ENCODE measurements at regions not wholly inside any gene's neighbourhood (a gene's known extent, or its start where the extent isn't known, plus 50 kb on each side); places are given as distances from the start of the nearest gene placed in this dataset.
"Not testable (repeated sequence)": the region's sequence is repeated elsewhere in the genome, so short reads cannot be mapped to it uniquely, and the experiment has no call there.

- DNase-seq (ENCODE audit: low read depth in 2 of 2, low spot score in 1 of 2), result no peak
Measured at GRCh38 chr1:218904416-218904815, 269.3 kb upstream of the LYPLAL1 start.

- no peak for DNase-seq (ENCODE audit: low read depth in 2 of 2, low spot score in 1 of 2)
Measured at GRCh38 chr1:218916720-218917119, 257.0 kb upstream of the LYPLAL1 start.

- DNase-seq (ENCODE audit: low read depth in 2 of 2, low spot score in 1 of 2), result no peak
Measured at GRCh38 chr1:218917656-218918055, 256.0 kb upstream of the LYPLAL1 start.

- DNase-seq (ENCODE audit: low read depth in 2 of 2, low spot score in 1 of 2), result no peak
Measured at GRCh38 chr1:218925777-218926176, 247.9 kb upstream of the LYPLAL1 start.

GRCh38 chr1:218926631-218927030, 247.0 kb upstream of the LYPLAL1 start:
- no peak for DNase-seq (ENCODE audit: low read depth in 2 of 2, low spot score in 1 of 2)

- DNase-seq (ENCODE audit: low read depth in 2 of 2, low spot score in 1 of 2), result no peak
Measured at GRCh38 chr1:218930000-218930399, 243.7 kb upstream of the LYPLAL1 start.

GRCh38 chr1:218930472-218931241, 243.0 kb upstream of the LYPLAL1 start:
- DNase-seq (ENCODE audit: low read depth in 2 of 2, low spot score in 1 of 2), result no peak

- DNase-seq (ENCODE audit: low read depth in 2 of 2, low spot score in 1 of 2), result no peak
Measured at GRCh38 chr1:218931324-218931723, 242.4 kb upstream of the LYPLAL1 start.

- no peak for DNase-seq (ENCODE audit: low read depth in 2 of 2, low spot score in 1 of 2)
Measured at GRCh38 chr1:218933513-218933912, 240.2 kb upstream of the LYPLAL1 start.

- not testable (repeated sequence) for DNase-seq (ENCODE audit: low read depth in 2 of 2, low spot score in 1 of 2)
Measured at GRCh38 chr1:218935408-218935807, 238.3 kb upstream of the LYPLAL1 start.

GRCh38 chr1:218938259-218938658, 235.4 kb upstream of the LYPLAL1 start:
- no peak for DNase-seq (ENCODE audit: low read depth in 2 of 2, low spot score in 1 of 2)

GRCh38 chr1:218939095-218939494, 234.6 kb upstream of the LYPLAL1 start:
- DNase-seq (ENCODE audit: low read depth in 2 of 2, low spot score in 1 of 2), result no peak

- DNase-seq (ENCODE audit: low read depth in 2 of 2, low spot score in 1 of 2), result no peak
Measured at GRCh38 chr1:218942431-218942830, 231.2 kb upstream of the LYPLAL1 start.

- no peak for DNase-seq (ENCODE audit: low read depth in 2 of 2, low spot score in 1 of 2)
Measured at GRCh38 chr1:218943371-218943770, 230.3 kb upstream of the LYPLAL1 start.

- DNase-seq (ENCODE audit: low read depth in 2 of 2, low spot score in 1 of 2), result no peak
Measured at GRCh38 chr1:218945050-218945449, 228.6 kb upstream of the LYPLAL1 start.

- DNase-seq (ENCODE audit: low read depth in 2 of 2, low spot score in 1 of 2), result no peak
Measured at GRCh38 chr1:218946147-218946546, 227.5 kb upstream of the LYPLAL1 start.

GRCh38 chr1:218948446-218948845, 225.2 kb upstream of the LYPLAL1 start:
- DNase-seq (ENCODE audit: low read depth in 2 of 2, low spot score in 1 of 2), result no peak

- DNase-seq (ENCODE audit: low read depth in 2 of 2, low spot score in 1 of 2), result no peak
Measured at GRCh38 chr1:218953386-218953785, 220.3 kb upstream of the LYPLAL1 start.

GRCh38 chr1:218957971-218958370, 215.7 kb upstream of the LYPLAL1 start:
- DNase-seq (ENCODE audit: low read depth in 2 of 2, low spot score in 1 of 2), result no peak

GRCh38 chr1:218959784-218960183, 213.9 kb upstream of the LYPLAL1 start:
- DNase-seq (ENCODE audit: low read depth in 2 of 2, low spot score in 1 of 2), result no peak

GRCh38 chr1:218964471-218965185, 209.1 kb upstream of the LYPLAL1 start:
- DNase-seq (ENCODE audit: low read depth in 2 of 2, low spot score in 1 of 2), result no peak

- no peak for DNase-seq (ENCODE audit: low read depth in 2 of 2, low spot score in 1 of 2)
Measured at GRCh38 chr1:218965821-218966220, 207.9 kb upstream of the LYPLAL1 start.

GRCh38 chr1:218967254-218967653, 206.4 kb upstream of the LYPLAL1 start:
- no peak for DNase-seq (ENCODE audit: low read depth in 2 of 2, low spot score in 1 of 2)

Data from stimulated activated CD8-positive, alpha-beta memory T cell treated with anti-CD3 and anti-CD28 coated beads, Interleukin-4, amount 100 ng/mL, for 4 hours (primary cell).